HG02973 (cell line): ENCODE measurements at regions not wholly inside any gene's neighbourhood (a gene's known extent, or its start where the extent isn't known, plus 50 kb on each side); places are given as distances from the start of the nearest gene placed in this dataset.
"Not testable (repeated sequence)": the region's sequence is repeated elsewhere in the genome, so short reads cannot be mapped to it uniquely, and the experiment has no call there.

ENCODE experiments used
- ATAC-seq: cut with Tn5 transposase; IDR thresholded peaks from one replicate; pipeline ENCODE4 v1.9.1; 2021; ENCODE audit warnings: moderate library complexity; ENCODE audit not compliant: unreplicated experiment

GRCh38 chr12:68538726-68539614 lies 71.7 kb upstream of the RAP1B start:
- no peak for ATAC-seq

GRCh38 chr12:68539615-68539952 lies 71.1 kb upstream of the RAP1B start:
- ATAC-seq: no peak

- not testable (repeated sequence) for ATAC-seq
Measured at GRCh38 chr12:68540768-68541167, 69.9 kb upstream of the RAP1B start.

GRCh38 chr12:68547318-68547717 lies 63.4 kb upstream of the RAP1B start:
- not testable (repeated sequence) for ATAC-seq

- not testable (repeated sequence) for ATAC-seq
Measured at GRCh38 chr12:68552605-68553195, 58.0 kb upstream of the RAP1B start.

- ATAC-seq: no peak
Measured at GRCh38 chr12:68557011-68557730, 53.5 kb upstream of the RAP1B start.

GRCh38 chr12:68559246-68559645 lies 51.5 kb upstream of the RAP1B start:
- ATAC-seq: no peak

- no peak for ATAC-seq
Measured at GRCh38 chr12:68559984-68560850, 50.5 kb upstream of the RAP1B start.

- ATAC-seq: no peak
Measured at GRCh38 chr12:68560851-68561422, 49.8 kb upstream of the RAP1B start.
